Ovary (tissue), 3 donors: ENCODE measurements at regions not wholly inside any gene's neighbourhood (a gene's known extent, or its start where the extent isn't known, plus 50 kb on each side); places are given as distances from the start of the nearest gene placed in this dataset.

ENCODE experiments used
- EP300 ChIP-seq: sonication (generic); formaldehyde crosslinking; IDR thresholded peaks from one replicate; pipeline ENCODE4 v1.6.1; 2017; ENCODE audit warnings: antibody characterized with exemption
- POLR2A ChIP-seq: fragments of 450-650 bp; IDR thresholded peaks from one replicate; pipeline ENCODE4 v1.6.1; 2017; ENCODE audit warnings: antibody characterized with exemption, mild to moderate bottlenecking, moderate library complexity
- TF ChIP-seq, protein P1 (sequence below), 3 donors: fragments of 450-650 bp in 2 of 3; fragments of 200-600 bp in 1 of 3; IDR thresholded peaks; one replicate each; pipeline versions ENCODE4 v1.5.1 to v1.8.0; 2016 to 2022; ENCODE audit warnings: antibody characterized with exemption in 3 of 3, mild to moderate bottlenecking in 1 of 3
- donor health status: DM: no; HTN: no; CAD: no.

DNA sequence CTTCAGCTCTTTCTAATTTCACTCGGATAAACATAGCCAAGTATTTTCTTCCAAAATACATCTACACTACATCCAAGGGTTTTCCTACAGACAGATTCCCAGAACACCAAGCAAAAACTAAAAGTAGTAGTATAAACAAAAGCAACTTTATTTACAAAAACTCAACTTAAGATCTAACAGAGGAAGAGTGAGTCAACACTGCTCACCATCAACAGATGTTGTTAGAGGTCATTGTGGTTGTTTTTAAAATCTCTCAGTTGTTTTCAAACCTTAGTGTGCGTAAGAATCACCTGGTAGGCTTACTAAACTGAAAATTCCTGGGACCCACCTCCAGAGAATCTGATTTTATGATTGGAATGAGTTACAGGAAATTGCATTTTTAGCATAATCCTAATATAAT, 631.7 kb upstream of the SGCG start:
- TF ChIP-seq, protein P1, sequence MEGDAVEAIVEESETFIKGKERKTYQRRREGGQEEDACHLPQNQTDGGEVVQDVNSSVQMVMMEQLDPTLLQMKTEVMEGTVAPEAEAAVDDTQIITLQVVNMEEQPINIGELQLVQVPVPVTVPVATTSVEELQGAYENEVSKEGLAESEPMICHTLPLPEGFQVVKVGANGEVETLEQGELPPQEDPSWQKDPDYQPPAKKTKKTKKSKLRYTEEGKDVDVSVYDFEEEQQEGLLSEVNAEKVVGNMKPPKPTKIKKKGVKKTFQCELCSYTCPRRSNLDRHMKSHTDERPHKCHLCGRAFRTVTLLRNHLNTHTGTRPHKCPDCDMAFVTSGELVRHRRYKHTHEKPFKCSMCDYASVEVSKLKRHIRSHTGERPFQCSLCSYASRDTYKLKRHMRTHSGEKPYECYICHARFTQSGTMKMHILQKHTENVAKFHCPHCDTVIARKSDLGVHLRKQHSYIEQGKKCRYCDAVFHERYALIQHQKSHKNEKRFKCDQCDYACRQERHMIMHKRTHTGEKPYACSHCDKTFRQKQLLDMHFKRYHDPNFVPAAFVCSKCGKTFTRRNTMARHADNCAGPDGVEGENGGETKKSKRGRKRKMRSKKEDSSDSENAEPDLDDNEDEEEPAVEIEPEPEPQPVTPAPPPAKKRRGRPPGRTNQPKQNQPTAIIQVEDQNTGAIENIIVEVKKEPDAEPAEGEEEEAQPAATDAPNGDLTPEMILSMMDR (IDR thresholded peaks at IDR 0.05) = no peak
- TF ChIP-seq EP300 (no peak), POLR2A (no peak)
